ENCODE measurements at regions not wholly inside any gene's neighbourhood (a gene's known extent, or its start where the extent isn't known, plus 50 kb on each side); places are given as distances from the start of the nearest gene placed in this dataset.

- TF ChIP-seq CTCF (IDR thresholded peaks at IDR 0.05) (no peak), POLR2A (IDR thresholded peaks at IDR 0.05) (no peak)
Observed at GRCh38 chr5:130714200-130714599, 450.9 kb downstream of the HINT1 start.

Data from right lobe of liver (tissue), 4 donors.